Hematopoietic multipotent progenitor cell treated with erythropoietin and hydrocortisone succinate and interleukin-3 and kit ligand, for 4 days (in vitro differentiated cells): ENCODE measurements at regions not wholly inside any gene's neighbourhood (a gene's known extent, or its start where the extent isn't known, plus 50 kb on each side); places are given as distances from the start of the nearest gene placed in this dataset.
"Not testable (repeated sequence)": the region's sequence is repeated elsewhere in the genome, so short reads cannot be mapped to it uniquely, and the experiment has no call there.

Source experiments
- DNase-seq: peaks from one replicate; pipeline ENCODE4 v3.0.0-alpha.2; 2015

GRCh38 chr1:101185421-101185820 is 51.4 kb upstream of the S1PR1 start:
- DNase-seq: no peak

GRCh38 chr1:101183388-101183699 is 53.5 kb upstream of the S1PR1 start:
- DNase-seq: no peak

GRCh38 chr1:101182627-101183387 is 54.0 kb upstream of the S1PR1 start:
- DNase-seq: no peak

- DNase-seq: no peak
Observed at GRCh38 chr1:101181930-101182329, 54.9 kb upstream of the S1PR1 start.

GRCh38 chr1:101178688-101179491 is 57.9 kb upstream of the S1PR1 start:
- peak; percentile 26 for DNase-seq

GRCh38 chr1:101178341-101178687 is 58.5 kb upstream of the S1PR1 start:
- DNase-seq: no peak

GRCh38 chr1:101175886-101176285 is 60.9 kb upstream of the S1PR1 start:
- no peak for DNase-seq

- DNase-seq: no peak
Observed at GRCh38 chr1:101175466-101175865, 61.4 kb upstream of the S1PR1 start.

GRCh38 chr1:101174722-101175121 is 62.1 kb upstream of the S1PR1 start:
- DNase-seq: no peak

- DNase-seq: not testable (repeated sequence)
Observed at GRCh38 chr1:101174298-101174697, 62.5 kb upstream of the S1PR1 start.

- no peak for DNase-seq
Observed at GRCh38 chr1:101170506-101171050, 66.2 kb upstream of the S1PR1 start.

- no peak for DNase-seq
Observed at GRCh38 chr1:101167891-101168290, 68.9 kb upstream of the S1PR1 start.

- DNase-seq: no peak
Observed at GRCh38 chr1:101166583-101167120, 70.2 kb upstream of the S1PR1 start.

- DNase-seq: no peak
Observed at GRCh38 chr1:101165954-101166353, 70.9 kb upstream of the S1PR1 start.

- DNase-seq: peak; percentile 27
Observed at GRCh38 chr1:101165532-101165931, 71.3 kb upstream of the S1PR1 start.

GRCh38 chr1:101164776-101165175 is 72.0 kb upstream of the S1PR1 start:
- no peak for DNase-seq

- no peak for DNase-seq
Observed at GRCh38 chr1:101162736-101163735, 73.8 kb upstream of the S1PR1 start.

- DNase-seq: no peak
Observed at GRCh38 chr1:101162300-101162699, 74.5 kb upstream of the S1PR1 start.

- DNase-seq: no peak
Observed at GRCh38 chr1:101161619-101162018, 75.2 kb upstream of the S1PR1 start.

GRCh38 chr1:101158424-101158823 is 78.4 kb upstream of the S1PR1 start:
- no peak for DNase-seq

GRCh38 chr1:101154547-101154946 is 82.3 kb upstream of the S1PR1 start:
- DNase-seq: no peak

GRCh38 chr1:101153692-101154091 is 83.1 kb upstream of the S1PR1 start:
- no peak for DNase-seq

- no peak for DNase-seq
Observed at GRCh38 chr1:101152633-101153032, 84.2 kb upstream of the S1PR1 start.
